ENCODE measurements at regions not wholly inside any gene's neighbourhood (a gene's known extent, or its start where the extent isn't known, plus 50 kb on each side); places are given as distances from the start of the nearest gene placed in this dataset.

DNA sequence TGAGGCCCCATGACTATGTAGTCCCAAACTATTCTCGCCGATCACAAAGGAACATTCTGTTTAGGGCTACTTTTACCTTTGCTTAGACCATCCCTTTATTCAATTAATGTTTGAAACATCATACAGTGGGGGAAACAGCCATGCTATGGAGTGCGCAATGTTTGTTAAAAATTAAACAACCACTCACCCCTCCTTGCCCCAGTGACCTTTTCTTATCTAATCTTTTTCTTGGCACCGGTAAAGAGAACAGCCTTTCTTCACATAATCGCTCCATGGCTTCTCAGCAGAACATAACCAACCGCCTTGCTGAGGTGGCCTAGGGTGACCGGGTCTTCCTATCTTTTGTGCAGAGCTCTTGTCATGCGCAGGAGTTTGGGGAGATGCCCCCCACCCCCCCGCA, 152.6 kb downstream of the VCX3A start:
- H3K9me3 ChIP-seq (ENCODE audit: low read length) = no peaks in the 10 kb centered on the region
- no peaks in the 10 kb centered on the region for H3K27me3 ChIP-seq (ENCODE audit: low read length)

DNA sequence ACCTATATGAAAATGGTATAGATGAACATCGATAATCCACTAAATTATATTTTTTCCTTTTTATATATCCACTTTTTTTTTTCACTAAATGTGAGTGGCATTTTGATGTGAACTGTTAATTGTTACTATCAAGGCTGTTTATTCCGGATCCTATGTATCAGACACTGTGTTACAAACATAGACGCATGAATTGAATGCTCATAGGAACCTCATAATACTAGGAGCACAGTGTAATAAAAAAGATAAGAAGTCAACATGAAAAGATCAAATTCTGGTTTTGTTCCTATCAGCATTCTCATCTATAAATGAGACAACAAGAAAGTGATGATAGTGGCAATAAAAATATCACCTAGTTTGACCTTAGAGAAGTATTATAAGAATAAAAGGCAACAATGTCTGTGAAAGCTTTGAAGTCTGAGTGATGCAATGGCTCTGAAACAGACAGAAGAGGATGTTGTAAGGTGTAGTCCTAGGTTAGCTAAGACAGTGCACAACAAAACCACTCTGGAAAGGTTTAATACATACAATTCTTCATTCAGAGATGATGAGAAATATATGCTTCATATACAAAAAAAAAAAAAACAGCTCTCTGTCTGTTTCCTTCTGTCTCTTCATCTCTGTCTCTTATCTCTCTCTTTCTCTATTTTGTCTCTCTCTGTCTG, 148.6 kb upstream of the NLGN4X start:
- no peaks in the 10 kb centered on the region for H3K36me3 ChIP-seq (ENCODE audit: insufficient read depth, low read length)
- no peak for DNase-seq
- no peak overlapping the region for H2AFZ ChIP-seq (ENCODE audit: low read length)
- H3K4me3 ChIP-seq (ENCODE audit: low read length) = no peak overlapping the region
- H3K27ac ChIP-seq (ENCODE audit: low read length) = no peak overlapping the region
- no peaks in the 10 kb centered on the region for H3K27me3 ChIP-seq (ENCODE audit: low read length)
- H4K20me1 ChIP-seq (ENCODE audit: insufficient read depth, low read depth, low read length) = no peaks in the 10 kb centered on the region
- no peak overlapping the region for H3K4me2 ChIP-seq (ENCODE audit: low read depth, low read length, poor library complexity, severe bottlenecking)
- H3K9me2 ChIP-seq (replicated peaks; ENCODE audit: insufficient read depth, low read length) = no peaks in the 10 kb centered on the region
- H3K79me2 ChIP-seq (ENCODE audit: low read length) = no peaks in the 10 kb centered on the region
- H3K9ac ChIP-seq (ENCODE audit: low read length) = no peak overlapping the region
- H3K4me1 ChIP-seq (ENCODE audit: low read length) = no peaks in the 10 kb centered on the region
- no peaks in the 10 kb centered on the region for H3K9me3 ChIP-seq (ENCODE audit: low read length)

More for the DNA sequence above, 152.6 kb downstream of the VCX3A start:
- Histone ChIP-seq H3K9ac (ENCODE audit: low read length) (no peak overlapping the region), H3K4me3 (ENCODE audit: low read length) (no peak overlapping the region), H2AFZ (ENCODE audit: low read length) (no peak overlapping the region), H3K36me3 (ENCODE audit: insufficient read depth, low read length) (no peaks in the 10 kb centered on the region), H3K9me2 (replicated peaks; ENCODE audit: insufficient read depth, low read length) (no peaks in the 10 kb centered on the region), H3K79me2 (ENCODE audit: low read length) (no peaks in the 10 kb centered on the region), H3K4me2 (ENCODE audit: low read depth, low read length, poor library complexity, severe bottlenecking) (no peak overlapping the region), H4K20me1 (ENCODE audit: insufficient read depth, low read depth, low read length) (no peaks in the 10 kb centered on the region), H3K4me1 (ENCODE audit: low read length) (no peaks in the 10 kb centered on the region), H3K27ac (ENCODE audit: low read length) (no peak overlapping the region)
- no peak for DNase-seq

DNA sequence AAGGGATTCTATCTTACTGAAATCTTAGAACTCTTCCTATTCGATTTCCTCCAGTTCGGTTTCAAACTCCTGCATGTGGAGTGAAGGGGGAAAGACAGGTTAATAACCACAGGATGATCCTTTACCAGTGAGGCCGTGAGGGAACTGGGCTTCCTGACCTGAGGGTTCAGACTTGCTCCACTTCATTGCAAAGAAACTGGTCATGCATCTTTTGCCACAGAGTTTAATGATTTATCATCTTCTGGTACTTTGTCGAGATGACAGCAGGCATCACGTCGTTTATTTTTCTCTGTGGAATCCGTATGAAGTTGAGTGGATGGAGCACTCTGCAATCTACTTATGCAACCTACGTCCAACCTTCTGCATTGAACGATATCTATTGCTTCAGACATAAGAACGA, 145.9 kb upstream of the NLGN4X start:
- Histone ChIP-seq H3K27me3 (ENCODE audit: low read length) (no peaks in the 10 kb centered on the region), H3K36me3 (ENCODE audit: insufficient read depth, low read length) (no peaks in the 10 kb centered on the region), H3K4me1 (ENCODE audit: low read length) (no peaks in the 10 kb centered on the region), H2AFZ (ENCODE audit: low read length) (no peak overlapping the region), H3K9me2 (replicated peaks; ENCODE audit: insufficient read depth, low read length) (no peaks in the 10 kb centered on the region), H3K9ac (ENCODE audit: low read length) (no peak overlapping the region), H3K9me3 (ENCODE audit: low read length) (no peaks in the 10 kb centered on the region), H3K27ac (ENCODE audit: low read length) (no peak overlapping the region), H3K4me2 (ENCODE audit: low read depth, low read length, poor library complexity, severe bottlenecking) (no peak overlapping the region), H3K4me3 (ENCODE audit: low read length) (no peak overlapping the region), H3K79me2 (ENCODE audit: low read length) (no peaks in the 10 kb centered on the region), H4K20me1 (ENCODE audit: insufficient read depth, low read depth, low read length) (no peaks in the 10 kb centered on the region)
- no peak for DNase-seq

DNA sequence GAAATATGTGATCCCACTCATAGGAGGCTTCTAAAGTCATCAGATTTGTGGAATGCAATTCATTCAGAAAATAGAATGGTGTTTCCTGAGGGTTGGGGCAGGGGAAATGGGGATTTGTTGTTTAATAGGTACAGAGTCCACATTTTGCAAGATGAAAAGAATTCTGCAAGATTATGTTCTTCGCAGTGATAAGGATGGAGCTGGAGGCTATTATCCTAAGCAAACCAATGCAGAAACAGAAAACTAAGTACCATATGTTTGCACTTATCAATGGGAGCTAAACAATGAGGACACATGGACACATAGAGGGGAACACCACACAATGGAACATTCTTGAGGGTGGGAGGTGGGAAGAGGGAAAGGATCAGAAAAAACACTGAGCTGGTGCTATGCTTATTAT, 144.3 kb upstream of the NLGN4X start:
- Histone ChIP-seq H3K9me2 (replicated peaks; ENCODE audit: insufficient read depth, low read length) (no peaks in the 10 kb centered on the region), H2AFZ (ENCODE audit: low read length) (no peak overlapping the region), H3K4me3 (ENCODE audit: low read length) (no peak overlapping the region), H4K20me1 (ENCODE audit: insufficient read depth, low read depth, low read length) (no peaks in the 10 kb centered on the region), H3K9ac (ENCODE audit: low read length) (no peak overlapping the region), H3K4me2 (ENCODE audit: low read depth, low read length, poor library complexity, severe bottlenecking) (no peak overlapping the region), H3K9me3 (ENCODE audit: low read length) (no peaks in the 10 kb centered on the region), H3K79me2 (ENCODE audit: low read length) (no peaks in the 10 kb centered on the region), H3K36me3 (ENCODE audit: insufficient read depth, low read length) (no peaks in the 10 kb centered on the region), H3K4me1 (ENCODE audit: low read length) (no peaks in the 10 kb centered on the region), H3K27ac (ENCODE audit: low read length) (no peak overlapping the region), H3K27me3 (ENCODE audit: low read length) (no peaks in the 10 kb centered on the region)
- DNase-seq = no peak

DNA sequence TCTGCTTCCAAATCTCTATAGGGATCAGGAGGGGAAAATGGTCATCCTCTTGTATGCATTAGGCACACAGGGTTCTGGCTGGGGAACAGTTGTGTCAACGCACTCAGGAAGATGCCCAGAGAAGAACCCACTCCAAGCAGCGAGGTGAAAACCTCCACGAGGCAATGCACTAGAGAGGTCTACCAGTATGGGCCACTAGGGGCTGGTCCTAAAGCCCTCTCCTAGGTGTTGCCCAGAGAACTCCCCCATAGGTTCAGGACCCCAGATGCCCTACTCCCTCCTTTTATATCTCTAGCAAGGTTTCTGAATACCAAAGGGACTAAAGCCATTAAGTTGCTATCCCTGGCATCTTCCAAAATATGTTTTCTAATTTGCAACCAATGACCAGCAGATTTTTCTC, 142.7 kb upstream of the NLGN4X start:
- Histone ChIP-seq H3K79me2 (ENCODE audit: low read length) (no peaks in the 10 kb centered on the region), H4K20me1 (ENCODE audit: insufficient read depth, low read depth, low read length) (no peaks in the 10 kb centered on the region), H3K27me3 (ENCODE audit: low read length) (no peaks in the 10 kb centered on the region), H3K4me3 (ENCODE audit: low read length) (no peak overlapping the region), H3K4me2 (ENCODE audit: low read depth, low read length, poor library complexity, severe bottlenecking) (no peak overlapping the region), H3K36me3 (ENCODE audit: insufficient read depth, low read length) (no peaks in the 10 kb centered on the region), H3K9me3 (ENCODE audit: low read length) (no peaks in the 10 kb centered on the region), H3K9ac (ENCODE audit: low read length) (no peak overlapping the region), H3K4me1 (ENCODE audit: low read length) (no peaks in the 10 kb centered on the region), H3K9me2 (replicated peaks; ENCODE audit: insufficient read depth, low read length) (no peaks in the 10 kb centered on the region), H3K27ac (ENCODE audit: low read length) (no peak overlapping the region), H2AFZ (ENCODE audit: low read length) (no peak overlapping the region)
- peak; percentile 62 for DNase-seq

DNA sequence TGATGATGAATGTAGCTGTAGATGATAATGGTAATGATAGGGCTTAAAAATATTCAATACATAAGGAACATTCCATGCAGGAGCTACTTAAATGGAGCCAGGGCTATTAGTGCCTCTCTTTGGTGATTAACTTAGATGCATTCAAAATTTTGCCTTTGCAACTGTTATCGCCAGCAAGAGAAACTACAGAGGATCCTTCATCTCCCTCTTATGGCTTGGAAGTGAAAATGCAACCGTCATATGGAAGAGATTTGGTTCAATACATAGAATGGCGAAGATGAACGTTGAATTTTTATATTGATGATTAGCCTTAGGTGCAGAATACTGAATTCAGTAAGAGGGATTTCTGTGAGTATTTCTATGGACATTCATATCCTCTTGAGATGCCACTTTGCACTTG, 134.5 kb upstream of the NLGN4X start:
- no peak overlapping the region for H3K4me2 ChIP-seq (ENCODE audit: low read depth, low read length, poor library complexity, severe bottlenecking)
- H2AFZ ChIP-seq (ENCODE audit: low read length) = no peak overlapping the region
- DNase-seq = peak; percentile 61
- H3K4me1 ChIP-seq (ENCODE audit: low read length) = peaks cover 16% of the 10 kb centered on the region
- no peak overlapping the region for H3K4me3 ChIP-seq (ENCODE audit: low read length)
- no peaks in the 10 kb centered on the region for H3K36me3 ChIP-seq (ENCODE audit: insufficient read depth, low read length)
- H3K27ac ChIP-seq (ENCODE audit: low read length) = no peak overlapping the region
- no peaks in the 10 kb centered on the region for H3K27me3 ChIP-seq (ENCODE audit: low read length)
- H3K9me3 ChIP-seq (ENCODE audit: low read length) = no peaks in the 10 kb centered on the region
- no peak overlapping the region for H3K9ac ChIP-seq (ENCODE audit: low read length)
- no peaks in the 10 kb centered on the region for H3K9me2 ChIP-seq (replicated peaks; ENCODE audit: insufficient read depth, low read length)
- H3K79me2 ChIP-seq (ENCODE audit: low read length) = no peaks in the 10 kb centered on the region
- H4K20me1 ChIP-seq (ENCODE audit: insufficient read depth, low read depth, low read length) = no peaks in the 10 kb centered on the region

DNA sequence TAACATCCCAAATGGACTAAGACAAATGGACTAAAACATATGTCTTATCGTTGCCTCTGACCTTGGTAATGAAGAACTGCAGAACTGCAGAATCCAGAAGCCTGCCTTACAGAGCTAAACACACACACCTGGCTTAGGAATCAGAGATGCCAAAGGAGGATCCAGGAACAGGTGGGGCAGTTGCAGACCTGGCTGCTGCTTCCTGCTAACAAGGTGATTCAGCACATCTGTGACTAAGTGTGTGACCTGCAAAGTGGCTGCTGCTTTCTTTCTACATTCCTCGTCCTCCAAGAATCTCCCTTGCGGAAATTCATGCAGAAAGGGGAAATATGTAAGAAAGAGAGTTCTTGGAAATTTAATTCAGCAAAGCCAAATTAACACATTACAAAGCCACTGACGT, 96.8 kb upstream of the NLGN4X start:
- no peak overlapping the region for H3K4me3 ChIP-seq (ENCODE audit: low read length)
- H2AFZ ChIP-seq (ENCODE audit: low read length) = no peak overlapping the region
- H4K20me1 ChIP-seq (ENCODE audit: insufficient read depth, low read depth, low read length) = no peaks in the 10 kb centered on the region
- H3K36me3 ChIP-seq (ENCODE audit: insufficient read depth, low read length) = no peaks in the 10 kb centered on the region
- no peaks in the 10 kb centered on the region for H3K79me2 ChIP-seq (ENCODE audit: low read length)
- peaks cover 6% of the 10 kb centered on the region; the same call in 1 of the 2 replicates for H3K27me3 ChIP-seq (ENCODE audit: low read length)
- H3K4me2 ChIP-seq (ENCODE audit: low read depth, low read length, poor library complexity, severe bottlenecking) = no peak overlapping the region
- H3K9ac ChIP-seq (ENCODE audit: low read length) = no peak overlapping the region
- DNase-seq = no peak
- no peaks in the 10 kb centered on the region for H3K4me1 ChIP-seq (ENCODE audit: low read length)
- no peak overlapping the region for H3K27ac ChIP-seq (ENCODE audit: low read length)
- H3K9me3 ChIP-seq (ENCODE audit: low read length) = peaks cover 5% of the 10 kb centered on the region; the same call in 1 of the 2 replicates
- H3K9me2 ChIP-seq (replicated peaks; ENCODE audit: insufficient read depth, low read length) = no peaks in the 10 kb centered on the region

DNA sequence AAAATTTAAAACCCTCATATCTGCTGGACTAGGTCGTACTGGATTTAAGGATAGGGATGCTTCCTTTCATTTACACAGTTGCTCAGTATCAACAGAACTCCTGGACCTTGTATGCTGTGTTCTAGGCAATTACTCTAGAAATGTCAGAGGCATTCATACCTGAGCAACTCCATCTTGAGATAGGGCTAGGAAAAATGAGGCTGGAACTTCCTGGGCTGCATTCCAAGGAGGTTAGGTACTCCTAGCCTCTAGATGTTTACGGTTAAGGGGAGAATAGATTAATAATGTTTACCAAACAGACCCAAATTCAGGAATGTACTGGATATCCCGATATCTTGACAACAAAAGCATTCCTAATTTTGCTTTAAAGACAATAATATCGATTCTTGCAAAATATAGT, 84.7 kb upstream of the NLGN4X start:
- Histone ChIP-seq H3K27ac (ENCODE audit: low read length) (no peak overlapping the region), H3K27me3 (ENCODE audit: low read length) (0 out of 2 replicates have a peak, but pooled peaks cover 2% of the 10 kb centered on the region), H3K36me3 (ENCODE audit: insufficient read depth, low read length) (no peaks in the 10 kb centered on the region), H3K4me2 (ENCODE audit: low read depth, low read length, poor library complexity, severe bottlenecking) (no peak overlapping the region), H3K9me3 (ENCODE audit: low read length) (no peaks in the 10 kb centered on the region), H3K4me1 (ENCODE audit: low read length) (peaks cover 4% of the 10 kb centered on the region), H3K9me2 (replicated peaks; ENCODE audit: insufficient read depth, low read length) (no peaks in the 10 kb centered on the region), H3K79me2 (ENCODE audit: low read length) (no peaks in the 10 kb centered on the region), H3K4me3 (ENCODE audit: low read length) (no peak overlapping the region), H3K9ac (ENCODE audit: low read length) (no peak overlapping the region), H4K20me1 (ENCODE audit: insufficient read depth, low read depth, low read length) (no peaks in the 10 kb centered on the region), H2AFZ (ENCODE audit: low read length) (no peak overlapping the region)
- no peak for DNase-seq
